ENCODE measurements at regions not wholly inside any gene's neighbourhood (a gene's known extent, or its start where the extent isn't known, plus 50 kb on each side); places are given as distances from the start of the nearest gene placed in this dataset.
A peak's percentile ranks its signal among the peaks of the same experiment; 100 is the strongest.

GRCh38 chr2:12071318-12071717 is 324.9 kb downstream of the LPIN1 start:
- no peak overlapping the region for H3K9ac ChIP-seq
- no peaks in the 10 kb centered on the region; the same call in 1 of the 2 replicates for H3K27me3 ChIP-seq
- no peak for TF ChIP-seq Cebpa-rat (IDR thresholded peaks at IDR 0.05)
- no peak overlapping the region for H3K27ac ChIP-seq
- peaks cover 27% of the 10 kb centered on the region for H3K4me1 ChIP-seq
- peak overlapping the region; percentile 61 for H3K4me2 ChIP-seq
- H3K36me3 ChIP-seq = no peaks in the 10 kb centered on the region
- H3K9me3 ChIP-seq = no peaks in the 10 kb centered on the region
- H4K20me1 ChIP-seq = no peaks in the 10 kb centered on the region
- H3K4me3 ChIP-seq = no peak overlapping the region

GRCh38 chr2:12073217-12073852 is 326.9 kb downstream of the LPIN1 start:
- H4K20me1 ChIP-seq = no peaks in the 10 kb centered on the region
- H3K9ac ChIP-seq = no peak overlapping the region
- no peak for TF ChIP-seq Cebpa-rat (IDR thresholded peaks at IDR 0.05)
- no peak overlapping the region for H3K27ac ChIP-seq
- no peak overlapping the region for H3K4me3 ChIP-seq
- H3K4me2 ChIP-seq = no peak overlapping the region
- no peaks in the 10 kb centered on the region for H3K36me3 ChIP-seq
- no peaks in the 10 kb centered on the region for H3K27me3 ChIP-seq
- H3K4me1 ChIP-seq = peaks cover 35% of the 10 kb centered on the region
- no peaks in the 10 kb centered on the region for H3K9me3 ChIP-seq

GRCh38 chr2:12074126-12074844 is 327.9 kb downstream of the LPIN1 start:
- peaks cover 35% of the 10 kb centered on the region for H3K4me1 ChIP-seq
- H3K27me3 ChIP-seq = no peaks in the 10 kb centered on the region
- H3K9me3 ChIP-seq = 0 out of 2 replicates have a peak, but pooled peaks cover under 1% of the 10 kb centered on the region
- H3K36me3 ChIP-seq = no peaks in the 10 kb centered on the region
- no peak overlapping the region for H3K9ac ChIP-seq
- no peaks in the 10 kb centered on the region for H4K20me1 ChIP-seq
- H3K27ac ChIP-seq = no peak overlapping the region
- no peak overlapping the region for H3K4me2 ChIP-seq
- TF ChIP-seq Cebpa-rat (IDR thresholded peaks at IDR 0.05) = no peak
- H3K4me3 ChIP-seq = no peak overlapping the region

GRCh38 chr2:12074845-12075217 is 328.4 kb downstream of the LPIN1 start:
- H3K9ac ChIP-seq = no peak overlapping the region
- no peaks in the 10 kb centered on the region for H4K20me1 ChIP-seq
- H3K27ac ChIP-seq = no peak overlapping the region
- peaks cover 30% of the 10 kb centered on the region for H3K4me1 ChIP-seq
- TF ChIP-seq Cebpa-rat (IDR thresholded peaks at IDR 0.05) = no peak
- H3K9me3 ChIP-seq = 0 out of 2 replicates have a peak, but pooled peaks cover 3% of the 10 kb centered on the region
- no peaks in the 10 kb centered on the region for H3K27me3 ChIP-seq
- no peak overlapping the region for H3K4me2 ChIP-seq
- no peaks in the 10 kb centered on the region for H3K36me3 ChIP-seq
- H3K4me3 ChIP-seq = no peak overlapping the region

GRCh38 chr2:12075603-12076002 is 329.2 kb downstream of the LPIN1 start:
- H3K4me3 ChIP-seq = no peak overlapping the region
- no peaks in the 10 kb centered on the region for H3K27me3 ChIP-seq
- TF ChIP-seq Cebpa-rat (IDR thresholded peaks at IDR 0.05) = no peak
- no peak overlapping the region for H3K4me2 ChIP-seq
- H3K27ac ChIP-seq = no peak overlapping the region
- 0 out of 2 replicates have a peak, but pooled peaks cover 3% of the 10 kb centered on the region for H3K9me3 ChIP-seq
- no peaks in the 10 kb centered on the region for H4K20me1 ChIP-seq
- H3K36me3 ChIP-seq = no peaks in the 10 kb centered on the region
- H3K9ac ChIP-seq = no peak overlapping the region
- H3K4me1 ChIP-seq = peaks cover 22% of the 10 kb centered on the region

- Histone ChIP-seq H3K36me3 (no peaks in the 10 kb centered on the region), H4K20me1 (no peaks in the 10 kb centered on the region), H3K9ac (no peak overlapping the region), H3K4me3 (no peak overlapping the region), H3K27ac (no peak overlapping the region), H3K9me3 (0 out of 2 replicates have a peak, but pooled peaks cover 3% of the 10 kb centered on the region), H3K27me3 (no peaks in the 10 kb centered on the region), H3K4me1 (peaks cover 10% of the 10 kb centered on the region), H3K4me2 (no peak overlapping the region)
- TF ChIP-seq Cebpa-rat (IDR thresholded peaks at IDR 0.05) = no peak
Measured at GRCh38 chr2:12076810-12077209, 330.4 kb downstream of the LPIN1 start.

GRCh38 chr2:12080360-12080759 is 333.9 kb downstream of the LPIN1 start:
- Histone ChIP-seq H3K4me1 (peaks cover 9% of the 10 kb centered on the region), H3K4me2 (no peak overlapping the region), H3K9me3 (0 out of 2 replicates have a peak, but pooled peaks cover 3% of the 10 kb centered on the region), H3K27me3 (no peaks in the 10 kb centered on the region), H3K4me3 (no peak overlapping the region), H3K27ac (no peak overlapping the region), H3K9ac (no peak overlapping the region), H3K36me3 (no peaks in the 10 kb centered on the region), H4K20me1 (no peaks in the 10 kb centered on the region)
- TF ChIP-seq Cebpa-rat (IDR thresholded peaks at IDR 0.05) = no peak

- no peak overlapping the region for H3K4me2 ChIP-seq
- no peak overlapping the region for H3K27ac ChIP-seq
- H3K4me3 ChIP-seq = no peak overlapping the region
- no peak overlapping the region for H3K9ac ChIP-seq
- H3K36me3 ChIP-seq = no peaks in the 10 kb centered on the region
- H3K4me1 ChIP-seq = peaks cover 5% of the 10 kb centered on the region
- H4K20me1 ChIP-seq = no peaks in the 10 kb centered on the region
- TF ChIP-seq Cebpa-rat (IDR thresholded peaks at IDR 0.05) = no peak
- H3K27me3 ChIP-seq = no peaks in the 10 kb centered on the region
- 0 out of 2 replicates have a peak, but pooled peaks cover 3% of the 10 kb centered on the region for H3K9me3 ChIP-seq
Measured at GRCh38 chr2:12081481-12082210, 335.2 kb downstream of the LPIN1 start.

- Histone ChIP-seq H4K20me1 (no peaks in the 10 kb centered on the region), H3K9me3 (0 out of 2 replicates have a peak, but pooled peaks cover 3% of the 10 kb centered on the region), H3K9ac (no peak overlapping the region), H3K27ac (no peak overlapping the region), H3K36me3 (no peaks in the 10 kb centered on the region), H3K27me3 (no peaks in the 10 kb centered on the region), H3K4me3 (no peak overlapping the region), H3K4me2 (no peak overlapping the region), H3K4me1 (no peaks in the 10 kb centered on the region)
- TF ChIP-seq Cebpa-rat (IDR thresholded peaks at IDR 0.05) = no peak
Measured at GRCh38 chr2:12083081-12083581, 336.7 kb downstream of the LPIN1 start.
